ENCODE measurements at regions not wholly inside any gene's neighbourhood (a gene's known extent, or its start where the extent isn't known, plus 50 kb on each side); places are given as distances from the start of the nearest gene placed in this dataset.

DNA sequence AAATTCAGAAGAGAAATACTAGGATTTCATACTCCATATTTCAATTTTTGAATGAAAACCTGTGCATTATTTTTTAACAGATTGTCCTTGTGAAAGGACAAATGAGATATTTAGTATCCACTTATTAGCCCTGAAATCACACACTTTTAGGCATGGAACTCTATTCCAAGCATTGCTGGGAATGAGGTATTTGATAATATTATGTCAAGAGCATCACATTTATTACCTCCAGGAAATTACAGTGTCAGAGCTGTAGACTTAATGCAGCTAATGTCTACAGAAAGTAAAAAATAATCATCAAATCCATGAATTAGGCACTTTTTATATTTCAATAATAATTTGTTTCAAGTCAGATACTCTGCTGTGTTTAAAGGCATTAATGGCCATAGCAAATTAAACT, 753.8 kb downstream of the REEP3 start:
- Histone ChIP-seq H3K4me3 (no peak overlapping the region), H3K27me3 (ENCODE audit: insufficient read depth) (no peaks in the 10 kb centered on the region), H3K27ac (ENCODE audit: low read depth) (no peak overlapping the region), H2AFZ (no peak overlapping the region), H4K20me1 (replicated peaks; ENCODE audit: insufficient read depth) (no peaks in the 10 kb centered on the region), H3K4me2 (no peak overlapping the region), H3F3A (replicated peaks; ENCODE audit: low read depth) (no peaks in the 10 kb centered on the region), H3K9me2 (ENCODE audit: insufficient read depth) (no peaks in the 10 kb centered on the region), H3K4me1 (ENCODE audit: insufficient read depth) (no peaks in the 10 kb centered on the region), H3K79me2 (replicated peaks; ENCODE audit: insufficient read depth) (no peaks in the 10 kb centered on the region), H3K36me3 (ENCODE audit: insufficient read depth) (no peaks in the 10 kb centered on the region)
- no peaks in the 10 kb centered on the region for H3K27me3 Mint-ChIP-seq (ENCODE audit: insufficient read depth, low read depth, poor library complexity)
- no peaks in the 10 kb centered on the region for H3K36me3 Mint-ChIP-seq (ENCODE audit: low read depth)
- DNase-seq (ENCODE audit: low spot score) = no peak
- no peaks in the 10 kb centered on the region; the same call in 2 of the 3 replicates for H3K9me3 Mint-ChIP-seq
- H3K4me1 Mint-ChIP-seq = 0 out of 3 replicates have a peak, but pooled peaks cover 3% of the 10 kb centered on the region
- TF ChIP-seq CREB1 (CRISPR knock-in tag; IDR thresholded peaks at IDR 0.05; ENCODE audit: low read depth) (no peak), EZH2phosphoT487 (IDR thresholded peaks at IDR 0.05; ENCODE audit: unreplicated experiment) (no peak), NANOG (IDR thresholded peaks at IDR 0.05; ENCODE audit: borderline replicate concordance) (no peak), ZNF331 (CRISPR knock-in tag; IDR thresholded peaks at IDR 0.05; ENCODE audit: low read depth) (no peak)
- TF ChIP-seq, protein P1, sequence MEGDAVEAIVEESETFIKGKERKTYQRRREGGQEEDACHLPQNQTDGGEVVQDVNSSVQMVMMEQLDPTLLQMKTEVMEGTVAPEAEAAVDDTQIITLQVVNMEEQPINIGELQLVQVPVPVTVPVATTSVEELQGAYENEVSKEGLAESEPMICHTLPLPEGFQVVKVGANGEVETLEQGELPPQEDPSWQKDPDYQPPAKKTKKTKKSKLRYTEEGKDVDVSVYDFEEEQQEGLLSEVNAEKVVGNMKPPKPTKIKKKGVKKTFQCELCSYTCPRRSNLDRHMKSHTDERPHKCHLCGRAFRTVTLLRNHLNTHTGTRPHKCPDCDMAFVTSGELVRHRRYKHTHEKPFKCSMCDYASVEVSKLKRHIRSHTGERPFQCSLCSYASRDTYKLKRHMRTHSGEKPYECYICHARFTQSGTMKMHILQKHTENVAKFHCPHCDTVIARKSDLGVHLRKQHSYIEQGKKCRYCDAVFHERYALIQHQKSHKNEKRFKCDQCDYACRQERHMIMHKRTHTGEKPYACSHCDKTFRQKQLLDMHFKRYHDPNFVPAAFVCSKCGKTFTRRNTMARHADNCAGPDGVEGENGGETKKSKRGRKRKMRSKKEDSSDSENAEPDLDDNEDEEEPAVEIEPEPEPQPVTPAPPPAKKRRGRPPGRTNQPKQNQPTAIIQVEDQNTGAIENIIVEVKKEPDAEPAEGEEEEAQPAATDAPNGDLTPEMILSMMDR (conservative IDR thresholded peaks at IDR 0.05; ENCODE audit: low read depth in 2 of 2) = no peak
- TF ChIP-seq, protein P2, sequence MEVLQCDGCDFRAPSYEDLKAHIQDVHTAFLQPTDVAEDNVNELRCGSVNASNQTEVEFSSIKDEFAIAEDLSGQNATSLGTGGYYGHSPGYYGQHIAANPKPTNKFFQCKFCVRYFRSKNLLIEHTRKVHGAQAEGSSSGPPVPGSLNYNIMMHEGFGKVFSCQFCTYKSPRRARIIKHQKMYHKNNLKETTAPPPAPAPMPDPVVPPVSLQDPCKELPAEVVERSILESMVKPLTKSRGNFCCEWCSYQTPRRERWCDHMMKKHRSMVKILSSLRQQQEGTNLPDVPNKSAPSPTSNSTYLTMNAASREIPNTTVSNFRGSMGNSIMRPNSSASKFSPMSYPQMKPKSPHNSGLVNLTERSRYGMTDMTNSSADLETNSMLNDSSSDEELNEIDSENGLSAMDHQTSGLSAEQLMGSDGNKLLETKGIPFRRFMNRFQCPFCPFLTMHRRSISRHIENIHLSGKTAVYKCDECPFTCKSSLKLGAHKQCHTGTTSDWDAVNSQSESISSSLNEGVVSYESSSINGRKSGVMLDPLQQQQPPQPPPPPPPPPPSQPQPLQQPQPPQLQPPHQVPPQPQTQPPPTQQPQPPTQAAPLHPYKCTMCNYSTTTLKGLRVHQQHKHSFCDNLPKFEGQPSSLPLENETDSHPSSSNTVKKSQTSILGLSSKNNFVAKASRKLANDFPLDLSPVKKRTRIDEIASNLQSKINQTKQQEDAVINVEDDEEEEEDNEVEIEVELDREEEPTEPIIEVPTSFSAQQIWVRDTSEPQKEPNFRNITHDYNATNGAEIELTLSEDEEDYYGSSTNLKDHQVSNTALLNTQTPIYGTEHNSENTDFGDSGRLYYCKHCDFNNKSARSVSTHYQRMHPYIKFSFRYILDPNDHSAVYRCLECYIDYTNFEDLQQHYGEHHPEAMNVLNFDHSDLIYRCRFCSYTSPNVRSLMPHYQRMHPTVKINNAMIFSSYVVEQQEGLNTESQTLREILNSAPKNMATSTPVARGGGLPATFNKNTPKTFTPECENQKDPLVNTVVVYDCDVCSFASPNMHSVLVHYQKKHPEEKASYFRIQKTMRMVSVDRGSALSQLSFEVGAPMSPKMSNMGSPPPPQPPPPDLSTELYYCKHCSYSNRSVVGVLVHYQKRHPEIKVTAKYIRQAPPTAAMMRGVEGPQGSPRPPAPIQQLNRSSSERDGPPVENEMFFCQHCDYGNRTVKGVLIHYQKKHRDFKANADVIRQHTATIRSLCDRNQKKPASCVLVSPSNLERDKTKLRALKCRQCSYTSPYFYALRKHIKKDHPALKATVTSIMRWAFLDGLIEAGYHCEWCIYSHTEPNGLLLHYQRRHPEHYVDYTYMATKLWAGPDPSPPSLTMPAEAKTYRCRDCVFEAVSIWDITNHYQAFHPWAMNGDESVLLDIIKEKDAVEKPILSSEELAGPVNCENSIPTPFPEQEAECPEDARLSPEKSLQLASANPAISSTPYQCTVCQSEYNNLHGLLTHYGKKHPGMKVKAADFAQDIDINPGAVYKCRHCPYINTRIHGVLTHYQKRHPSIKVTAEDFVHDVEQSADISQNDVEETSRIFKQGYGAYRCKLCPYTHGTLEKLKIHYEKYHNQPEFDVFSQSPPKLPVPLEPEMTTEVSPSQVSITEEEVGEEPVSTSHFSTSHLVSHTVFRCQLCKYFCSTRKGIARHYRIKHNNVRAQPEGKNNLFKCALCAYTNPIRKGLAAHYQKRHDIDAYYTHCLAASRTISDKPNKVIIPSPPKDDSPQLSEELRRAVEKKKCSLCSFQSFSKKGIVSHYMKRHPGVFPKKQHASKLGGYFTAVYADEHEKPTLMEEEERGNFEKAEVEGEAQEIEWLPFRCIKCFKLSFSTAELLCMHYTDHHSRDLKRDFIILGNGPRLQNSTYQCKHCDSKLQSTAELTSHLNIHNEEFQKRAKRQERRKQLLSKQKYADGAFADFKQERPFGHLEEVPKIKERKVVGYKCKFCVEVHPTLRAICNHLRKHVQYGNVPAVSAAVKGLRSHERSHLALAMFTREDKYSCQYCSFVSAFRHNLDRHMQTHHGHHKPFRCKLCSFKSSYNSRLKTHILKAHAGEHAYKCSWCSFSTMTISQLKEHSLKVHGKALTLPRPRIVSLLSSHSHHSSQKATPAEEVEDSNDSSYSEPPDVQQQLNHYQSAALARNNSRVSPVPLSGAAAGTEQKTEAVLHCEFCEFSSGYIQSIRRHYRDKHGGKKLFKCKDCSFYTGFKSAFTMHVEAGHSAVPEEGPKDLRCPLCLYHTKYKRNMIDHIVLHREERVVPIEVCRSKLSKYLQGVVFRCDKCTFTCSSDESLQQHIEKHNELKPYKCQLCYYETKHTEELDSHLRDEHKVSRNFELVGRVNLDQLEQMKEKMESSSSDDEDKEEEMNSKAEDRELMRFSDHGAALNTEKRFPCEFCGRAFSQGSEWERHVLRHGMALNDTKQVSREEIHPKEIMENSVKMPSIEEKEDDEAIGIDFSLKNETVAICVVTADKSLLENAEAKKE (CRISPR knock-in tag; IDR thresholded peaks at IDR 0.05) = no peak
- TF ChIP-seq, protein P3, sequence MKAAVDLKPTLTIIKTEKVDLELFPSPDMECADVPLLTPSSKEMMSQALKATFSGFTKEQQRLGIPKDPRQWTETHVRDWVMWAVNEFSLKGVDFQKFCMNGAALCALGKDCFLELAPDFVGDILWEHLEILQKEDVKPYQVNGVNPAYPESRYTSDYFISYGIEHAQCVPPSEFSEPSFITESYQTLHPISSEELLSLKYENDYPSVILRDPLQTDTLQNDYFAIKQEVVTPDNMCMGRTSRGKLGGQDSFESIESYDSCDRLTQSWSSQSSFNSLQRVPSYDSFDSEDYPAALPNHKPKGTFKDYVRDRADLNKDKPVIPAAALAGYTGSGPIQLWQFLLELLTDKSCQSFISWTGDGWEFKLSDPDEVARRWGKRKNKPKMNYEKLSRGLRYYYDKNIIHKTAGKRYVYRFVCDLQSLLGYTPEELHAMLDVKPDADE (IDR thresholded peaks at IDR 0.05) = no peak
- H3K4me3 Mint-ChIP-seq = no peak overlapping the region
- H3K27ac Mint-ChIP-seq = no peak overlapping the region
- ATAC-seq = no peak
